Neural progenitor cell (in vitro differentiated cells): ENCODE measurements at regions not wholly inside any gene's neighbourhood (a gene's known extent, or its start where the extent isn't known, plus 50 kb on each side); places are given as distances from the start of the nearest gene placed in this dataset.

Experiments used
- CTCF ChIP-seq: fragments of 200-600 bp; sonication (generic); IDR thresholded peaks from 2 replicates; pipeline ENCODE4 v1.5.1; 2017; ENCODE audit warnings: antibody characterized with exemption, mild to moderate bottlenecking
- EZH2 ChIP-seq: fragments of 200-600 bp; sonication (generic); IDR thresholded peaks from 2 replicates; pipeline ENCODE4 v1.6.1; 2017; ENCODE audit warnings: antibody characterized with exemption, mild to moderate bottlenecking, moderate library complexity
- EZH2phosphoT487 ChIP-seq: fragments of 200-600 bp; sonication (generic); IDR thresholded peaks from 2 replicates; pipeline ENCODE4 v1.6.1; 2017; ENCODE audit warnings: antibody characterized with exemption

GRCh38 chr16:86669937-86670749, 91.8 kb downstream of the FOXL1 start:
- TF ChIP-seq CTCF (no peak), EZH2phosphoT487 (no peak), EZH2 (no peak)
